ENCODE measurements at regions not wholly inside any gene's neighbourhood (a gene's known extent, or its start where the extent isn't known, plus 50 kb on each side); places are given as distances from the start of the nearest gene placed in this dataset.
"Not testable (repeated sequence)": the region's sequence is repeated elsewhere in the genome, so short reads cannot be mapped to it uniquely, and the experiment has no call there.

GRCh38 chr2:62393293-62393692 lies 112.7 kb downstream of the TMEM17 start:
- Histone ChIP-seq H3K27me3 (no peaks in the 10 kb centered on the region), H3K4me1 (no peaks in the 10 kb centered on the region), H3K27ac (no peak overlapping the region), H3K36me3 (no peaks in the 10 kb centered on the region), H3K4me3 (no peak overlapping the region), H3K9me3 (no peaks in the 10 kb centered on the region)
- TF ChIP-seq CTCF (IDR thresholded peaks at IDR 0.05) (no peak), POLR2A (IDR thresholded peaks at IDR 0.05) (no peak)
- no peak for DNase-seq

- Histone ChIP-seq H3K36me3 (no peaks in the 10 kb centered on the region), H3K4me1 (no peaks in the 10 kb centered on the region), H3K9me3 (no peaks in the 10 kb centered on the region), H3K4me3 (no peak overlapping the region), H3K27me3 (no peaks in the 10 kb centered on the region), H3K27ac (no peak overlapping the region)
- DNase-seq, result no peak
- TF ChIP-seq CTCF (IDR thresholded peaks at IDR 0.05) (no peak), POLR2A (IDR thresholded peaks at IDR 0.05) (no peak)
Measured at GRCh38 chr2:62391696-62392095, 114.3 kb downstream of the TMEM17 start.

- H3K27ac ChIP-seq, H3K27me3 ChIP-seq, H3K36me3 ChIP-seq, DNase-seq, H3K4me3 ChIP-seq, H3K9me3 ChIP-seq, H3K4me1 ChIP-seq: not testable (repeated sequence)
Measured at GRCh38 chr2:62386378-62386777, 119.6 kb downstream of the TMEM17 start.

- Histone ChIP-seq H3K27ac (no peak overlapping the region), H3K4me3 (no peak overlapping the region), H3K4me1 (no peaks in the 10 kb centered on the region), H3K9me3 (no peaks in the 10 kb centered on the region), H3K27me3 (no peaks in the 10 kb centered on the region), H3K36me3 (no peaks in the 10 kb centered on the region)
- no peak for DNase-seq
- TF ChIP-seq CTCF (IDR thresholded peaks at IDR 0.05), result no peak
- no peak for TF ChIP-seq POLR2A (IDR thresholded peaks at IDR 0.05)
Measured at GRCh38 chr2:62383846-62384245, 122.1 kb downstream of the TMEM17 start.

- Histone ChIP-seq H3K36me3 (no peaks in the 10 kb centered on the region), H3K4me3 (no peak overlapping the region), H3K4me1 (no peaks in the 10 kb centered on the region), H3K9me3 (no peaks in the 10 kb centered on the region), H3K27me3 (no peaks in the 10 kb centered on the region), H3K27ac (no peak overlapping the region)
- no peak for DNase-seq
- TF ChIP-seq CTCF (IDR thresholded peaks at IDR 0.05) (no peak), POLR2A (IDR thresholded peaks at IDR 0.05) (no peak)
Measured at GRCh38 chr2:62382757-62383156, 123.2 kb downstream of the TMEM17 start.

- Histone ChIP-seq H3K27me3 (no peaks in the 10 kb centered on the region), H3K27ac (no peak overlapping the region), H3K4me3 (no peak overlapping the region), H3K4me1 (no peaks in the 10 kb centered on the region), H3K9me3 (no peaks in the 10 kb centered on the region), H3K36me3 (no peaks in the 10 kb centered on the region)
- TF ChIP-seq POLR2A (IDR thresholded peaks at IDR 0.05) (no peak), CTCF (IDR thresholded peaks at IDR 0.05) (no peak)
- DNase-seq, result no peak
Measured at GRCh38 chr2:62382122-62382521, 123.9 kb downstream of the TMEM17 start.

All from Peyer's patch (tissue), 4 donors.